ENCODE measurements at regions not wholly inside any gene's neighbourhood (a gene's known extent, or its start where the extent isn't known, plus 50 kb on each side); places are given as distances from the start of the nearest gene placed in this dataset.

DNA sequence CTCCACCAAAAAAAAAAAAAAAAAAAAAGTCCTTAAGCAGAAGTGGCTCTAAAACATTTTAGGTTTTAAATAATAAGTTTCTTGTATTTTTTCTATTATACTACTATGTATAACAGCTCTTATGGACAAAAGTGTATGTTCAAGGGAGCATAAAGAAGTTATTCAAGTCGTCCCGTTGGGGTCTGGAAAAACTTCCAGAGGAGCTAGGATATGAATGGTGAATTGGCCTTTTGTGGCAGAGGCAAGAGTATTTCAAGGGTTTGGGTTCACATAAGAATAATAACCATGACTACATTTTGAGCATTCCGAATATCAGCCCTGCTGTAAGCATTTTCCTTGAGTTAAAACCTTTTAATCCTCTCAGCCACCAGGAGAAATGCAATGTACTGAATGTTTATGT lies 50.6 kb upstream of the ARHGAP42 start:
- ATAC-seq (ENCODE audit: low FRiP score) (no peak), DNase-seq (ENCODE audit: low spot score) (no peak)
- TF ChIP-seq CTCF (IDR thresholded peaks at IDR 0.05) = no peak

All from omental fat pad (tissue), 3 donors.